ENCODE measurements at regions not wholly inside any gene's neighbourhood (a gene's known extent, or its start where the extent isn't known, plus 50 kb on each side); places are given as distances from the start of the nearest gene placed in this dataset.

GRCh38 chr20:16106191-16106849, 466.9 kb downstream of the KIF16B start:
- TF ChIP-seq CTCF (conservative IDR thresholded peaks at IDR 0.05 in 1 of 2, IDR thresholded peaks at IDR 0.05 in 1 of 2; ENCODE audit: low read depth in 1 of 2, low read length in 2 of 2), result no peak
- TF ChIP-seq EZH2 (IDR thresholded peaks at IDR 0.05; ENCODE audit: low read length, missing control alignments), result no peak

Measured in fibroblast of lung (primary cell).